HTR-8/SVneo (cell line): ENCODE measurements at regions not wholly inside any gene's neighbourhood (a gene's known extent, or its start where the extent isn't known, plus 50 kb on each side); places are given as distances from the start of the nearest gene placed in this dataset.
"Not testable (repeated sequence)": the region's sequence is repeated elsewhere in the genome, so short reads cannot be mapped to it uniquely, and the experiment has no call there.

Source experiments
- DNase-seq: peaks from one replicate; pipeline ENCODE4 v3.0.0; 2011; ENCODE audit warnings: low spot score, mixed read lengths; ENCODE audit not compliant: insufficient read length
- FAIRE-seq: peaks from 2 replicates; lab custom pipeline; 2011; peaks lifted over from hg19 to GRCh38; lab: Jason Lieb, UNC

GRCh38 chr3:174532216-174532615 is 326.9 kb upstream of the NAALADL2 start:
- no peak for FAIRE-seq
- DNase-seq: no peak

GRCh38 chr3:174532776-174533175 is 326.4 kb upstream of the NAALADL2 start:
- no peak for FAIRE-seq

GRCh38 chr3:174533286-174533685 is 325.8 kb upstream of the NAALADL2 start:
- FAIRE-seq: no peak
- DNase-seq: no peak

More at GRCh38 chr3:174532776-174533175, 326.4 kb upstream of the NAALADL2 start:
- DNase-seq: no peak

GRCh38 chr3:174536319-174536718 is 322.8 kb upstream of the NAALADL2 start:
- FAIRE-seq (no peak), DNase-seq (no peak)

- DNase-seq: no peak
- no peak for FAIRE-seq
Measured at GRCh38 chr3:174538151-174538550, 321.0 kb upstream of the NAALADL2 start.

- FAIRE-seq: no peak
- DNase-seq: no peak
Measured at GRCh38 chr3:174540116-174540908, 318.8 kb upstream of the NAALADL2 start.

GRCh38 chr3:174541708-174542315 is 317.3 kb upstream of the NAALADL2 start:
- no peak for FAIRE-seq

GRCh38 chr3:174547801-174548435 is 311.2 kb upstream of the NAALADL2 start:
- DNase-seq (no peak), FAIRE-seq (no peak)

More at GRCh38 chr3:174541708-174542315, 317.3 kb upstream of the NAALADL2 start:
- DNase-seq: no peak

GRCh38 chr3:174548841-174549623 is 310.1 kb upstream of the NAALADL2 start:
- FAIRE-seq: no peak
- no peak for DNase-seq

- no peak for FAIRE-seq
- no peak for DNase-seq
Measured at GRCh38 chr3:174581558-174581957, 277.6 kb upstream of the NAALADL2 start.

GRCh38 chr3:174583396-174583795 is 275.7 kb upstream of the NAALADL2 start:
- FAIRE-seq (no peak), DNase-seq (no peak)

GRCh38 chr3:174587137-174587536 is 272.0 kb upstream of the NAALADL2 start:
- DNase-seq, FAIRE-seq: not testable (repeated sequence)

- DNase-seq: no peak
- FAIRE-seq: no peak
Measured at GRCh38 chr3:174596447-174596982, 262.6 kb upstream of the NAALADL2 start.

- FAIRE-seq (no peak), DNase-seq (no peak)
Measured at GRCh38 chr3:174598885-174599439, 260.2 kb upstream of the NAALADL2 start.

- FAIRE-seq (no peak), DNase-seq (no peak)
Measured at GRCh38 chr3:174613173-174613572, 246.0 kb upstream of the NAALADL2 start.

GRCh38 chr3:174614036-174614435 is 245.1 kb upstream of the NAALADL2 start:
- FAIRE-seq (no peak), DNase-seq (no peak)

- FAIRE-seq (no peak), DNase-seq (no peak)
Measured at GRCh38 chr3:174618368-174619080, 240.6 kb upstream of the NAALADL2 start.

- DNase-seq: no peak
Measured at GRCh38 chr3:174619239-174619638, 239.9 kb upstream of the NAALADL2 start.

GRCh38 chr3:174620138-174620537 is 239.0 kb upstream of the NAALADL2 start:
- no peak for FAIRE-seq
- DNase-seq: no peak

More at GRCh38 chr3:174619239-174619638, 239.9 kb upstream of the NAALADL2 start:
- FAIRE-seq: no peak
